Lung (tissue), 11 donors: ENCODE measurements at regions not wholly inside any gene's neighbourhood (a gene's known extent, or its start where the extent isn't known, plus 50 kb on each side); places are given as distances from the start of the nearest gene placed in this dataset.

ENCODE experiments used
- ATAC-seq: fragments of 200-7000 bp; cut with Tn5 transposase; one replicate; pipeline ENCODE4 v1.9.1; 2020; ENCODE audit warnings: moderate number of reproducible peaks; ENCODE audit not compliant: insufficient read depth, low FRiP score
- DNase-seq, 3 donors: peaks; one replicate each; pipeline ENCODE4 v3.0.0-alpha.2; 2013 to 2017
- H3K27ac ChIP-seq, 2 donors: one replicate each; pipeline ENCODE4 v1.5.1; 2013; ENCODE audit warnings: mild to moderate bottlenecking in 2 of 2, moderate library complexity in 2 of 2, control low read depth in 1 of 2, inconsistent platforms in 1 of 2, low read depth in 1 of 2, low read length in 1 of 2
- H3K27me3 ChIP-seq, 3 donors: one replicate each; pipeline ENCODE4 v1.5.1; 2013; ENCODE audit warnings: low read length in 2 of 3; ENCODE audit not compliant: control insufficient read depth in 3 of 3, insufficient read depth in 3 of 3
- H3K36me3 ChIP-seq, 4 donors: one replicate each; pipeline ENCODE4 v1.5.1; 2013; ENCODE audit warnings: low read length in 4 of 4, mild to moderate bottlenecking in 1 of 4, moderate library complexity in 1 of 4; ENCODE audit not compliant: control insufficient read depth in 4 of 4, insufficient read depth in 4 of 4
- H3K4me1 ChIP-seq, 5 donors: one replicate each; pipeline ENCODE4 v1.5.1; 2013; ENCODE audit warnings: low read length in 5 of 5, mild to moderate bottlenecking in 2 of 5, moderate library complexity in 1 of 5; ENCODE audit not compliant: control insufficient read depth in 5 of 5, insufficient read depth in 5 of 5
- H3K4me3 ChIP-seq: one replicate; pipeline ENCODE4 v1.5.1; 2013; ENCODE audit warnings: mild to moderate bottlenecking, control low read depth, moderate library complexity
- H3K9ac ChIP-seq, 2 donors: one replicate each; pipeline ENCODE4 v1.5.1; 2013; ENCODE audit warnings: low read length in 2 of 2, control low read depth in 1 of 2; ENCODE audit not compliant: insufficient read depth in 1 of 2
- H3K9me3 ChIP-seq, 4 donors: one replicate each; pipeline ENCODE4 v1.5.1; 2013; ENCODE audit warnings: low read length in 3 of 4, mild to moderate bottlenecking in 1 of 4, moderate library complexity in 1 of 4; ENCODE audit not compliant: control insufficient read depth in 4 of 4, insufficient read depth in 3 of 4
- CTCF ChIP-seq: IDR thresholded peaks from 2 replicates; pipeline ENCODE4 v1.5.1; 2012; ENCODE audit warnings: mild to moderate bottlenecking; ENCODE audit errors: control extremely low read depth, extremely low read depth
- WGBS, 2 donors: extraction: QIAGEN DNeasy Blood & Tissue Kit; methylation state at CpG; one replicate each; pipeline ENCODE4 v1.1.7; 2013; 5-methylcytosine and 5-hydroxymethylcytosine counted together
- donor health status: control.
- donor health status: control.
- donor health status: Bipolar disorder and iron deficiency.
- donor health status: healthy.
- donor health status: DM: yes; HTN: yes; CAD: no.

GRCh38 chr7:22555476-22555875, 55.5 kb upstream of the STEAP1B start:
- DNase-seq (no peak), ATAC-seq (no peak)
- Histone ChIP-seq H3K4me3 (no peak overlapping the region), H3K9me3 (no peaks in the 10 kb centered on the region), H3K27ac (no peak overlapping the region), H3K4me1 (no peaks in the 10 kb centered on the region), H3K9ac (no peak overlapping the region), H3K27me3 (peaks cover 0 to 18% (median 4%) of the 10 kb centered on the region in 3 donors), H3K36me3 (no peaks in the 10 kb centered on the region)
- WGBS, 2 donors, result 93% methylated on average over 8 of the region's 8 CpGs
- no peak for TF ChIP-seq CTCF

DNA sequence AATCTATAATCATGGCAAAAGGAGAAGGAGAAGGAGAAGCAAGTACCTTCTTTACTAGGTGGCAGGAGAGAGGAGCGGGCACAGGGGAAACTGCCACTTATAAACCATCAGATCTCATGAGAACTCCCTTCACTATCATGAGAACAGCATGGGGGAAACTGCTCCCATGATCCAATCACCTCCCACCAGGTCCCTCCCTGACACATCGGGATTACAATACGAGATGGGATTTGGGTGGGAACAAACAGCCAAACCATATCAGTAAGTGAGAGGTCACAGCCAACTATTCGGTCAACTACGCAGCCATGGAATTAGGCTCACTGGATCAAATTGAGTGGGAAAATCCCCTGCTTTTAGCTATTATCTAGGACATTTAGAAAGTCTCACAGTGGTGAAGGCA, 54.2 kb upstream of the STEAP1B start:
- ATAC-seq (no peak), DNase-seq (no peak)
- Histone ChIP-seq H3K27me3 (peaks cover 0 to 31% (median 11%) of the 10 kb centered on the region in 3 donors), H3K27ac (no peak overlapping the region), H3K4me1 (peaks cover 0 to 11% (median 0%) of the 10 kb centered on the region in 5 donors), H3K9ac (no peak overlapping the region), H3K9me3 (no peaks in the 10 kb centered on the region), H3K4me3 (no peak overlapping the region), H3K36me3 (no peaks in the 10 kb centered on the region)
- WGBS, 2 donors, result 89 to 92% methylated on average over 5 of the region's 5 CpGs
- no peak for TF ChIP-seq CTCF

DNA sequence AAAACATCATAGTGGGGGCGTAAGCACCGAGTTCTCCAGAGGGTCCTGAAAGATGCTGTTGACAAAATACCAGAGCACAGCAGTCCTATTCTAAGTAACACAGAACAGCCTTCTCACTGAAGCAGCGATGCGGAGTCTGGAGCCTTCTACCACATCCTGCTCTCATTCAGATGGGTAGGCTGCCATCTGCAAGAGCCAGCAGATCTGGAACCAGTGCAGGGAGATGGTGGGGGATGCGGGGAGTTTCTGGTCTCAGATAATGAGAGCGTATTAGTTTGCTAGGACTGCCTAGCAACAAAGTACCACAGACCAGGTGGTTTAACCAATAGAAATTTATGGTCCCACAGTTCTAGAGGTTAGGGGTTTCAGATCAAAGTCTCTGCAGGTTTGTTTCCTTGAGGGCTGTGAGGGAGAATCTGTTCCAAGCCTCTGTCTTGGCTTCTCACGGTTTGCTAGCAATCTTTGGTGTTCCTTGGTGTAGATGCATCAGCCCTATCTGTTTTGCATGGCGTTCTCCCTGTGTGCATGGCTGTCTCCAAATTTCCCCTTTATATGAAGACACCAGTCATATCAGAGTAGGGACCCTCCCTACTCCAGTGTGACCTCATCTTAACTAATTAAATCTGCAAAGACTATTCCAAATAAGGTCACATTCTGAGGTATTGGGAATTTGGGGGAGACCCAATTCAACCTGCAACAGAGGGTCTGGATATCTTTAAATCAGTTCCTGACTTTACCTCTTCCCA, 52.0 kb upstream of the STEAP1B start:
- 90% methylated on average over 8 of the region's 8 CpGs for WGBS, 2 donors
- Histone ChIP-seq H3K27ac (no peak overlapping the region), H3K9ac (no peak overlapping the region), H3K27me3 (peaks cover 0 to 46% (median 18%) of the 10 kb centered on the region in 3 donors), H3K36me3 (no peaks in the 10 kb centered on the region), H3K4me3 (no peak overlapping the region), H3K9me3 (no peaks in the 10 kb centered on the region), H3K4me1 (peaks cover 0 to 11% (median 0%) of the 10 kb centered on the region in 5 donors)
- TF ChIP-seq CTCF, result no peak
- ATAC-seq (no peak), DNase-seq (no peak)
